ENCODE measurements at regions not wholly inside any gene's neighbourhood (a gene's known extent, or its start where the extent isn't known, plus 50 kb on each side); places are given as distances from the start of the nearest gene placed in this dataset.
A peak's percentile ranks its signal among the peaks of the same experiment; 100 is the strongest.
"Not testable (repeated sequence)": the region's sequence is repeated elsewhere in the genome, so short reads cannot be mapped to it uniquely, and the experiment has no call there.

DNA sequence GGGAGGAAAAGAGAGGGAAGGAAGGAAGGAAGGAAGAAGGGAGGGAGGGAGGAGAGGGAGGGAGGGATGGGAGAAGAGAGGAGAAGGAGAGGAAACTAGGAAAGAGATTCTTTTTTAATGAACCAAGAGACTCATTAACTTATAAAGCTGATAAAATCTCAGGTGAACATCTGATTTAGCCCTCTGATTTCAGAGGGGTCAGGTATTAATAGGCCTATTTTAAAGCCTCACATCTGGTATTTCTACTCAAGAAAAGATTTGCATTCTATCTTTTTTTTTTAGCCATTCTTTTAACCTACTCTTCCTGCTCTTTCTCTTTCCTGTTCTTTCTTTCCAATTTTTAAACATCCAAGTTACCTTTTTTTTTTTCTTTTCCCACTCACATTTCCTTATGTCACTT is 103.3 kb upstream of the CPEB2 start:
- DNase-seq = no peak

DNA sequence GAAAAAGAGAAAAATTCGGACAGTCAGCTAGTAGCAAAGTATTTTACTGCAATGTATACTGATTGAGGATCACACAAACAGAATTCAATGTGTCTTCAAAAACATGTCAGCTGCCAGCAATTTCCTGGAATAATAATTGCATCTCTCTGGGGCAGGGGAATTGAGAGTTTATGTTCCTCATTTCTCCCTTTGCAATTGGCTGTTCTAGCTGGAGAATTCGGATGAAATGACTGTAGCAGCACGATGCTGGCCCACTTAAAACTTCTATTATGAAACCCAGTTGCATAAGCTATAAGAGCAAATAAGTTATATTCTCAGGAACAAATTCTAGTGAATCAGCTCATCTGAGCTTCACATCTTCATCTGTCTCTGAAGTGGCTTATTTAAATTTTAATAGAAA is 99.9 kb upstream of the CPEB2 start:
- DNase-seq = no peak

DNA sequence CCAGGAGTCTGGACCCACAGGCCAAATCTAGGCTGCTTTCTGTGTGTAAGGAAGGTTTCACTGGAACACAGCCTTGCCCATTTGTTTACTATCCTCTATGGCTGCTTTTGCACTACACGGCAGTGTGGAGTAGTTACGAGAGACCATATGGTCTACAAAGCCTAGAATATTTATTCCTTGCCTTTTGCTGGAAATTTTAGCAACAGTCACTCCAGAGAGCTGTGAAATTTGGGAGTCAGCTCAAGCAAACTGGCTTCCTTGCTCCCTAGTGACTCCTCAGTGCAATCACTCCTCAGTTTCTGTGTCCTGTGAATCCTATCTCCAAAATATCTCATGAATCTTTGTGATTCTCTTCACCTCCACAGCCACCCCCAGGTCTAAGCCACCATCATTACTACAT is 99.0 kb upstream of the CPEB2 start:
- no peak for DNase-seq

DNA sequence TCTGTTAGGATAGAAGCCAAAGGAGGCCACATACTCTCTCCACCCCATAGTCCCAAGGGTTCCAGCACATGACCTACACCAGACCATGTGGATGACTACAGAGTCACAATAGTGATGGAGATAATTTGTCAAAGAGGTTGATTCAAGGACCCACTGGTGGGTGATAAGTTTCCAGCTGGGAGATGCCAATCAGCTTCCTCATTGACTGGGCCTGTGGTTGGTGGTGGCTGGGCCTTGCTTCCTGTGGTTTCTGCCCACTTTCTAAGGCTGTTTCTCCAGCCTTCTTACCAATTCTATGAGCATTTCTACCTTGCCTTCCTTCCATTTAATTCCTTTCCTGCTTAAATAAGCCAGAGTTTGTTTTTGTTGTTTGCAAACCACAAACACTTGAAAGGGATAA is 95.5 kb upstream of the CPEB2 start:
- DNase-seq = peak; percentile 8

DNA sequence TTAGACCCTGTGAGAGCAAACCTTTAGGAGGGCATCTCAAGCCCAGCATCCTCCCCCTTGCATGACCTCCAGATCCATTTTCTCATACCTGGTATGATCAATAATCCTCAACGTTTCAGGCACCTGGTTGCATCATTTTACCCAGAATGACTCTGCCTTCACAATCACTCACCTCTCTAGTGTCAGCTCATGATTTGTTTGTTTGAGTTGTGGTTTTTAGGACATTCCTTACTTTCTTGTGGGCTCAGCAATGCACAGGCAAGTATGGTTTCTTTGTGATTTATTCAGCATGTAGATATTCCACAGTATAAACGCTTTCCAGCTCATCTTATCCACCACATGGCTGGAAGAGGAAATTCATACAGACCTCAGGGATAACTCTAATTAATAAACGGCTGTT is 93.6 kb upstream of the CPEB2 start:
- no peak for DNase-seq

DNA sequence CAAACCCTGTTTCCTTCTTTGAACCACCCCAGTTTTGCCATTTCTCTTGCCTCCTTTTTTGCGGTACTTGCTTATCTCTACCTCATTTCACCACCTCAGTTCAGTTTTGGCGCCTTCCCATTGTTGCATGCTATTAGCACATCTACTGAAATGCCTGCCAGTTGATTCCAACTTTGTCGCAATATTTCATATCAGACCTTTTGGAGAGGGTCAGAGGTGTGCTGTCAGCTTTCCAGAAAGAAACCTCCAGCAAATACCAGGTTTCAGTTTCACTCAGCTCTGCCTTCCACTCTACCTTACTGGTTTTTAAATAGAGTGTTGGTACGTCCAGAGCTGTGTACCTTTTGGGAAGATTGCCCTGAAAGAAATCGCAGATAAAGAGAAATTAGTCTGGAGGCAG is 91.9 kb upstream of the CPEB2 start:
- no peak for DNase-seq

DNA sequence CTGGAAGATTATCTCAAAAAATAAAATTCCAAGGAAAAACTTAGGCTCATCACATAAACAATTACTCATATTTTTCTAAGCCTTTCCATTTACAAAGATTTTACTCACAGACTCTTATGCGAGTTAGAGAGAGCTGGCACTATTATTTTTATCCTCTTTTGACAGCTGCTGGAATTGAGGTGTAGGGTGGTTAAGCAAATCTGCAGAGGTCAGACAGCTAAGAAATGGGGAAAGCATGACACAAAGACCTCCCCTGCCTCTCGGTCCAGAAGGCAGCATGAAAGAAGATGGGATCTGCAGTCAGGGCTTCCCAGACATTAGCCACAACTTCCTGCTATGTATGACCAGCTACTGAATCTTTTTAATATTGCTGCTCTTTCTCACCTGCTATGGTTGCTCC is 89.9 kb upstream of the CPEB2 start:
- no peak for DNase-seq

DNA sequence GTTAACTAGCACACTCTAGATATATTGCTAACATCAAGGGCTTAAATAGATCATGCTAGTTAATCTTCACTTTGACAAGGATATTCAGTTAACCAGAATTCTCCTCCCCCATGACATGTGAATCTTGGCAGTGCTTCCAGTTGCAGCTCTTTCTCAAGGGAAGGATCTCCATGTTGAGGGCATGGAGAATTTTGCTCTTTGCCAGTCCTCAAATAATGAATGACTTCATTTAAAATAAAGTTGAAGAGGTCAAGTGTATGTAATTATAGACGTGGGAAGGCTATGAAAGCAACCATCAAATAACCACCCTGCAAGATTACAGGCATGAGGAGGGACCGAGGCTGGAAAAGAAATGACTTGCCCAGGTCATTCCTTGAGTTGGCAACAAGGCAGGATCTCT is 87.3 kb upstream of the CPEB2 start:
- DNase-seq = no peak

DNA sequence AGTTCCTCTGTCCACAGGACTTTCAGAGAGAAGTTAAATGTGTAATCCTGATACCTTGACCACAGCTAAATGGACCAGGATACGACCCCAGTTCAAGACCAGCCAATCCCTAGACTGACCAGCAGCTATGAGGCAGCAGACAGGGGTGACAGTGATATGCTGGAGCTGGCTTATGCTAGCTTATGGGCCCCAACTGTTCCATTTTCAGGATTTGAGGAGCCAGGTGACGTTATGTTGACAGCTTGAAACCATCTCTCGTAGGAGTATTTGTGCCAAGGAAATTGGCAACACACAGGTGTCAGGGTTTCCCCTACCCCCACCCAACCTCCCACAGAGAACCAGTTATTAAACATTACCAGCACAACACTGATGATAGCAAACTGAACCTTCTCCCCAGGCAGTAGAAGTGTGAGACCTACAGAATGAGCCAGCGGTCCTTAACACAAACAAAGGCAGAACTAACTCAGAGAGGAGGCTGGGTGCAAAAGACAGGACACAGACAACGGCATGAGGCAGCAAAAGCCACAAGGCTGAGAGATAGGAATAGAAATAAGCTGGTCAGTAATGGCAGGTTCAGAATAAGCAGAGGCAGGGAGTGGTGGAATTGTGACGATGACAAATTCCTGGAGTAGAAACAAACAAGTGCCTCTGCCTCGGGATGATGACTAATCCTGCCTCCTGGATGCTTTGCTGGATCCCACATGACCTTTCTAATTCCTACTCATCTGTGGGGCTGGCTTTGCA is 85.6 kb upstream of the CPEB2 start:
- no peak for DNase-seq

DNA sequence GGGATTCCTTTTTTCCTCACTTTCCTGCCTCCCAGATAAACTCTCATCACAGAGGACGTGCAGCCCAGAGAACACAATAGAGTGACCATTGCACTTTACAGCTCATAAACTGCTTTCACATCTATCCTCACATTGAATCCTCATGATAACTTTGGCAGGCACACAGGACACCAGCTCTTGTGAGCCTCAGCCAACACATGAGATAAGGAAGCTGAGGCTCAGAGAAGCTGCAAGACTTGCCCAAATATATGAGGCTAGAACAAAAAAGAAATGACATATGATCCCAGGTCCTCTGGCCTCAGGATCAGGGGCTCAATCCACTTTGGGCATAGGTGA is 85.0 kb upstream of the CPEB2 start:
- DNase-seq = no peak

DNA sequence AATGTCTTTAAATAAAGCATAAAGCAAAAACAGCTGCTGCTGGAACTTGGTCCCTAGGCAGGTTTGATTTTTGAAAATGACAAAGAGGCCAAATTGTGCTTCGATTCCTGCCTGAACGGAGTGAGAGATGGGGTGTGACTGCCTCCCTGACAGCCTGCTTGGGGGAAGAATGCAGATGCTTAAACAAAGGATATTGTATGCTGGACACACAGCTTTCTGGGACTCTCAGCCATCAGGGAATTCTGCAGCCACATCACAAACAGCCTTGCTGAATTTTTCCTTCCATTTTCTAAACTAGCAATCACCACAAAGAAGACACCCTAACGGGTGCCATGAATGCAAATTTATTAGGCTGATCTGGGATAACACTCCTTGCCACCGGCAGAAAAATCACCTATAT is 83.9 kb upstream of the CPEB2 start:
- no peak for DNase-seq

DNA sequence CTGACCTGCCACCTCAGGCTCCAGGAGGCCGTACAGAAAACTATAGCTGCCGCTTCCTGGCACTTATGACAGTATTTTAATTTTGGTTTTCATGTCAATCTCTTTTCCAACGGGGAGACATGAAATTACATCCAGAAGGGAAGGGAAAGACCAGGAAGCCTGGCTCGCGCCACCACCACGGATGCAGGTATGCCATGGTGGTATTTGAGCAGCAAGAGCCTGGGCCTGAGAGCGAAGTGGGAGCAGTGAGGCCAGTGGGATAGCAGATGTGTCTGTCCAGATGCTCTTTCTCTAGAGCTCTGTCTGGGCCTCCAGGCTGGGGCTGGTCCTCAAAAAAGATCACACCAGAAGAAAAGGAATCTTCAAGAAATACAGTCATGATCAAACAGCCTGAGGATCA is 82.5 kb upstream of the CPEB2 start:
- no peak for DNase-seq

DNA sequence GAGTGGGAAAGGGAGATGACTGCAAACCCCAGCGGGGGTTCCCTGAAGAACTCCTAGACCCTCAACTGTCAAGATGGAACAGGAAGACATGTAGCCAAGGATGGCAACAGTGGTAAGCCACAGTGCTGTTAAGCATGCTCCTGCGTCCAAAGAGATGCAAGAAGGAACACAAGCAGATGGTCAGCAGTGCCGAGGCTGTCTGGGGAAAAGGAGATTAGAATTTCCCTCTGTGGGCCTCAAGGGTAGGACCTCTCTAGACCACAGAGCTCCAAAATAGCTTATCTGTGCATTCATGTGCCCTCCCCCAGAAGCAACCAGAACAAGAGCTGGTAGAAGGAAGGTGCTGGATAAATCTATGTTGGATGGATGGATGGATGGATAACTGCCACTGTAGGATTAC is 82.0 kb upstream of the CPEB2 start:
- no peak for DNase-seq

DNA sequence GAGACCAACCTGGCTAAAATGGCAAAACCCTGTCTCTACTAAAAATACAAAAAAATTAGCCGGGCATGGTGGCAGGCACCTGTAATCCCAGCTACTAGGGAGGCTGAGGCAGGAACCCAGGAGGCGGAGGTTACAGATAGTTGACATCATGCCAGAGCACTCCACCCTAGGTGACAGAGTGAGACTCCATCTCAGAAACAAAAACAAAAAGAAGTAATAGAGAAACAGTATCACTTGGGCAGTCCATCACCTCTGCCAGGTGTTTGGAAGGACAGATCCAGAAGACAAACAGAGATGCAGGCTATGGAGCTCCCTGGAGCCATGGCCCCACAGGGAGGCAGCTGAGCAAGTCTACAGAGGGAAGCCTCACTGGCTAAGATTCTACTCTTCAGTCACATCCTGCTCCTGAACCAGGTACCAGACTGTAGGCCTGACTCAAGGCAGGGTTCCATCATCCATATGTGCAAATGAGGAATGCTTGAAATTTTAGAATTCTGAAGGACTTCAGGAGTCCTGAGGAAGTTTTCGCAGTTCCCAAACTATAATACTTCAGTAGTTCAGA is 81.4 kb upstream of the CPEB2 start:
- DNase-seq = no peak

DNA sequence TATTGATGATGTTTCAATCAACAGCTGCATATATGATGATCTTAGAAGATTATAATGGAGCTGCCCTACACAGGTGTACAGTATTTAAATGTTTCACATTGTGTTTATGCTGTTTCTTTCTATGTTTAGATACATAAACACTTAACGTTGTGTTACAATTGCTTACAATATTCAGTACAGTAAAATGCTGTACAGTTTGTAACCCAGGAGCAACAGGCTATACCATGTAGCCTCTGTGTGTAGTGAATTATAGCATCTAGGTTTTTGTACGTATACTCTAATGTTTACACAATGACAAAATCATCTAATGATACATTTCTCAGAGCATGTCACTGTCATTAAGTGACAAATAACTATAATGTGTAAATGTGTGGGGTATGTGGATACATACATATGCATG is 80.5 kb upstream of the CPEB2 start:
- DNase-seq = not testable (repeated sequence)

DNA sequence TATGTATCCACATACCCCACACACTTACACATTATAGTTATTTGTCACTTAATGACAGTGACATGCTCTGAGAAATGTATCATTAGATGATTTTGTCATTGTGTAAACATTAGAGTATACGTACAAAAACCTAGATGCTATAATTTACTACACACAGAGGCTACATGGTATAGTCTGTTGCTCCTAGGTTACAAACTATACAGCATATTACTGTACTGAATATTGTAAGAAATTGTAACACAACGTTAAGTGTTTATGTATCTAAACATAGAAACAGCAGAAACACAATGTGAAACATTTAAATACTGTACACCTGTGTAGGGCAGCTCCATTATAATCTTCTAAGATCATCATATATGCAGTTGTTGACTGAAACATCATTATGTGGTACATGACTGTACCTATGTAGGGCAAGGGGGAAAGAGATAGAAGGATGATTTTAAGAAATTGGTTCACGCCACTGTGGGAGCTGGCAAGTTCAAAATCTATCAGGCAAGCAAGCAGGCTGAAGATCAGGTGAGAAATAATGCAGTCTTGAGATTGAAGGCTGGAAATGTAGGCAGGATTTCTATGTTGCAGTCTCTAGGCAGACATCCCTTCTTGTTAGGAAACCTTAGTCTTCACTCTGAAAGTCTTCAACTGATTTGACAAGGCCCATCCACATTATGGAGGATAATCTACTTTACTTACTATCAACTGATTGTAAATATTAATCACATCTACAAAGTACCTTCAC is 78.0 kb upstream of the CPEB2 start:
- no peak for DNase-seq

DNA sequence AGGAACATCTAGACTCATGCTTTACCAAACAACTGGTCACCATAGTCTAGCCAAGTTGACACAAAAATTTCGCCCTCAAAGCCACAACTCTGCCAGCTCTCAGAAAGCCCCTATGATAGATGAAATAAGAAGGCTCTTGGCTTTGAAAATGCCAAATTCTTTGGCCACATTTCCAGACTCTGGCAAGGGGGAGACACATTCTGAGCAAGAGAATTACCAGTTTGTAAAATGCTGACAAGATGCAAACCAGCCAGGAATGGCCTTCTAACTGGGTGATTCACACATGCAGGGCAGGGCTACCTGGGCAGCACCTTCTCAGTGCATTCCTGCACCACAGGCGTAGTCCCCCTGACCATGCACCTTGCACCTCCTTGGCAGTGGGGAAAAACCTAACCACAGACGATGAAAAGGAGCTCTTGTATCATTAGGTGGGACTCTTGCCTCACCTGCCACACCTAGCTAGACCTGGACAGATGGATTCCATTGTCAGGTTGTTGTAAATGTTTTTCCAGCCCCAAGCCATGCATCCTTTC is 77.4 kb upstream of the CPEB2 start:
- no peak for DNase-seq

DNA sequence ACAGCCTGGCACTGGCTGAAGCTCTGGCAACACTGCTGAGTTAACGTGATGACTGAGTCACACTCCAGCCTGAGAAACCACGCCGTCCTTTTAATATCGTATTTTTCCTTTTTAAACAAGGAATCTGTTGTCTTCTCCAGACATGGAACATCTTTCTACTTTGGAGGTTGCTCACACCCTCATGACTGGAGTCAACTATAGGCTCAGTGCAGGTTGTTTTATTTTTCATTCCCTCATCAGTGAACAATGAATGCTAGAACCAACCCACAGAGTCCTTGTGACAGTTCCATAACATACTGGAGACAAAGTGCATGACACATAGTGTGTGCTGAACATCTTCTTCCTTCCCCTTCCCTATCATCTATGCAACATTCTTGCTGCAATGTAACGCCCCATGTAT is 76.8 kb upstream of the CPEB2 start:
- DNase-seq = no peak

DNA sequence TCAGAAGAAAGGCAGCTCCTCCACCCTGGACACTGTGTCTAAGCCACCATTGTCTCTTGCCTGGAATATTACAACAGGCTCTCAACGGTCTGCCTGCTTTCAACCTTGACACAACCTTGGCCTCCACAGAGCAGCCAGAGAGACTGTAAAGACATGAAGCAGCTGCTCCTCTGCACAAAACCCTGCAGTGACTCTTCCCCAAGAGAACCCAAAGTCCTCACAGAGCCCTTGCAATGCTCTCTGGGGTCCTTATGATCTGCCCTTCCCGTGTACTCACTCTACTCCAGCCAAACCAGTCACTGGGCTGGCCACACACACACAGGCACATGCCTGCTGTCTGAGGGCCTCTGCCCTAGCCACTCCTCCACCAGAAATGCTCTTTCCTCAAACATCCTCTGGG is 75.9 kb upstream of the CPEB2 start:
- DNase-seq = no peak

DNA sequence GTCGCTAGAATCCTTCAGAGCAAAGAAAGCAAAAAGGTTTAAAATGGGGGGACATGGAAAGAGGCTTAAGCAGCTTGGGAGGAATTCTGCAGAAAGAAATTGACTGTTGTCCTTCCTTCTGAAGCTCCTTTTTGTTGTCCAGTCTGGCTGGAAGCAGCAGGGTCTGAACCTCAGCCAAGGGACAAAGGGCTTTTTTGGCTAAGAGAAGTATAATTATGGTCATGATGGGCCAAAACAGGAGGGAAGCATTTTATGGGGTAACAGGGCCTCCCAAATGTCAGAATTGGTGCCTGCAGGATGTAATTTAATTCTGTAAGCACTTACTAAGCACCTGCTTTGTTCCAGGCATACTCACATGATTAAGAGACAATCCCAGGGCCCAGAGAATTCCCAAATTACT is 74.2 kb upstream of the CPEB2 start:
- DNase-seq = no peak

DNA sequence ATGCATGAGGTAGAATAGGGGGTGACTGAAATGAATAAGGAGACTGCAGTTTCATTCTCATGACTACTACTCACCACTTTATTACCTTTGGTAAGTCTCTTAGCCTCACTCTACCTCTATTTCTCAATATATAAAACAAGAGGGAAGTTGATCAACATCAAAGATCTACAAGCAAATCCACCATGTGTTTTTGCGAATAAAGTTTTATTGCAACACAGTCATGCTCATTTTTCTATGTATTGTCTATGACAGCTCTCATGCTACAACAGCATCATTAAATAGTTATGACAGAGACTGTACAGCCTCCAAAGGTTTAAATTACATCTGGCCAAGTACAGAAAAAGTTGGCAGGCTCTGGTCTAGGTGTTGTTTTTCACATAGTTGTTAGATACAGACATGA is 72.6 kb upstream of the CPEB2 start:
- no peak for DNase-seq

DNA sequence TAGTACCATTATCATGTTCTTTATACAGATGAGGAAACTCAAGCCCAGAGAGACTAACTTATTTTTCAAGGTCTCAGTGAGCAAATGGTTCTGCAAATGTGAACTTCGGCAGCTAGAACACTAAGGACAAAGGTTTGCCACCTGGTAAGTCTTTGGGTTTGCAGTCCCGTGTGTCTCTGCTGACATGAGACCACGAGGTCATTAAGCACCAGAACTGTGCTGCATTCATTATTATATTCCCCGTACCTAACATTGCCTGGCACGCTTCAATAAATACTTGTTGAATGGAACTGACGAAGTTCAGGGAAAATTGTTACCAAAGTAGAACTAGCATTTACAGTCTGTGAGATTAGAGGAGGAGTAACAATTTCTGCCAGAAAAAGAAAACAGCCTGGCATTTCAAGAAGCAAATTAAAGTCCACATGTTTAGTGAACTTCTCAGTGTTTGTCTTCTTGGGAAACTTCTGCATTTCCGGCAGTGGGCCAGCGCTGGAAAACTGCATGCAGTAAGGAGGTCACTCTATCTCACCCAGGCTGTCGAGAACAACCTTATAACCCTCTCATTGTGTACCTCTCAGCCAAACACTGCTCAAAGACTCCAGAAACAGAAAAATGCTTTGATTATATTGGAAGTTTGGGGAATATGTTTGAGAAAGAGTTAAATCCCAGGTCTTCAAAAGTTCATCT is 67.4 kb upstream of the CPEB2 start:
- DNase-seq = no peak

DNA sequence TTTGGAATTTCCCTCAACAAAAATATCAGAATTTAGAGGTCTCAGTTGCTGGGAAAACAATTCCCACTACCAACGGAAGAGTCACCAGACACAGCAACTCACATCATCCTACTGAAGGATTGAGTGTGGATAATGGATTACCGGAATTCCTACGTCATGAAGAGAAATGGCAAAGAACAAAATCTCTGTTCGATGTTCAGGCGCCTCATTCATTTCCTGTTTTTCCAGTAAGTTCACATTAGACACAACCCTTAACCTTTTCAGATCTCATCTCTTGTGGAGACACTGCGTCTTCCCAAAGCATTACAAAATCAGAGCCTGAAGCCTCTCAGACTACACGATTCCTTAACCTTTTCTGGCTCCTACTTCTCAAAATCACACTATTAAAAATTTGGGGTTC is 58.5 kb upstream of the CPEB2 start:
- no peak for DNase-seq

DNA sequence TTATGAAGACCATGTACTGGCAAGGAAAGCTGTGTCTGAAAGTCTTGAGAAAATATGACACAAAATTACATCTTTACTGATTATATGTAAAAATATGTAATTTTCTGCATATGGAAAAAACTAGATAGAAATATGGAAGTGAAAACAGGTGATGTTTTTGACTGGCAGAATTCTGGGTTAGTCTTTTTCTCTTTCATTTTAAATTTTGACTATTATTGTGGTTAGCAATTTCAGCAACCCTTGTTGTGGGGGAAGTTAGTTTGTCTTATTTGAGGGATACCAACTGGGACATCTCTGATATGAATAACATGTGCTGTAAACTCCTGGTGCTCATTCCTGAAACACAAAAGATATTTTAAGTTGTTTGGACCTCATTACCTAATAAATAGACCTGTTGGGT is 49.9 kb upstream of the CPEB2 start:
- no peak for DNase-seq

All from activated CD4-positive, alpha-beta T cell treated with anti-CD3 and anti-CD28 coated beads, Interleukin-10, Interleukin-2, amounts not matched to agents 100 ng/mL and 50 ng/mL, durations not matched to agents 16 hours and 8 hours (primary cell).